MG63 (cell line): ENCODE measurements at regions not wholly inside any gene's neighbourhood (a gene's known extent, or its start where the extent isn't known, plus 50 kb on each side); places are given as distances from the start of the nearest gene placed in this dataset.

Source experiments
- DNase-seq: peaks from one replicate; pipeline ENCODE4 v3.0.0-alpha.2; 2020
- H3K27me3 ChIP-seq: fragments of 250-450 bp; sonication (Bioruptor Pico); 2 replicates; pipeline ENCODE4 v1.5.1; 2020; ENCODE audit warnings: mild to moderate bottlenecking, moderate library complexity
- H3K36me3 ChIP-seq: fragments of 250-450 bp; sonication (Bioruptor Pico); 2 replicates; pipeline ENCODE4 v1.5.1; 2020; ENCODE audit warnings: mild to moderate bottlenecking, moderate library complexity
- H3K4me3 ChIP-seq: fragments of 250-450 bp; sonication (Bioruptor Pico); 2 replicates; pipeline ENCODE4 v1.5.1; 2020; ENCODE audit warnings: mild to moderate bottlenecking, moderate library complexity
- H3K9me3 ChIP-seq: fragments of 250-450 bp; sonication (Bioruptor Pico); 2 replicates; pipeline ENCODE4 v1.5.1; 2020; ENCODE audit warnings: mild to moderate bottlenecking, moderate library complexity

- Histone ChIP-seq H3K27me3 (no peaks in the 10 kb centered on the region), H3K4me3 (no peak overlapping the region), H3K36me3 (no peaks in the 10 kb centered on the region), H3K9me3 (no peaks in the 10 kb centered on the region)
- DNase-seq: no peak
These were observed 99.4 kb upstream of the FRMD6 start for GRCh38 chr14:51552275-51552674.

GRCh38 chr14:51552768-51553404 is 98.8 kb upstream of the FRMD6 start:
- Histone ChIP-seq H3K27me3 (no peaks in the 10 kb centered on the region), H3K9me3 (no peaks in the 10 kb centered on the region), H3K36me3 (no peaks in the 10 kb centered on the region), H3K4me3 (no peak overlapping the region)
- no peak for DNase-seq

- no peak for DNase-seq
- Histone ChIP-seq H3K27me3 (no peaks in the 10 kb centered on the region), H3K9me3 (no peaks in the 10 kb centered on the region), H3K4me3 (no peak overlapping the region), H3K36me3 (no peaks in the 10 kb centered on the region)
These were observed 97.3 kb upstream of the FRMD6 start for GRCh38 chr14:51554339-51554920.

- Histone ChIP-seq H3K9me3 (no peaks in the 10 kb centered on the region), H3K36me3 (no peaks in the 10 kb centered on the region), H3K4me3 (no peak overlapping the region), H3K27me3 (no peaks in the 10 kb centered on the region)
- no peak for DNase-seq
These were observed 96.8 kb upstream of the FRMD6 start for GRCh38 chr14:51554953-51555352.

- DNase-seq: no peak
- no peaks in the 10 kb centered on the region for H3K27me3 ChIP-seq
- H3K36me3 ChIP-seq: no peaks in the 10 kb centered on the region
- no peaks in the 10 kb centered on the region for H3K9me3 ChIP-seq
- no peak overlapping the region for H3K4me3 ChIP-seq
These were observed 90.6 kb upstream of the FRMD6 start for GRCh38 chr14:51561141-51561540.

- Histone ChIP-seq H3K27me3 (no peaks in the 10 kb centered on the region), H3K9me3 (no peaks in the 10 kb centered on the region), H3K36me3 (no peaks in the 10 kb centered on the region), H3K4me3 (no peak overlapping the region)
- no peak for DNase-seq
These were observed 88.9 kb upstream of the FRMD6 start for GRCh38 chr14:51562816-51563215.

GRCh38 chr14:51563560-51563959 is 88.2 kb upstream of the FRMD6 start:
- no peak for DNase-seq
- H3K27me3 ChIP-seq: no peaks in the 10 kb centered on the region
- H3K4me3 ChIP-seq: no peak overlapping the region
- no peaks in the 10 kb centered on the region for H3K9me3 ChIP-seq
- H3K36me3 ChIP-seq: no peaks in the 10 kb centered on the region

GRCh38 chr14:51564460-51564859 is 87.2 kb upstream of the FRMD6 start:
- no peak for DNase-seq
- no peaks in the 10 kb centered on the region for H3K9me3 ChIP-seq
- H3K4me3 ChIP-seq: no peak overlapping the region
- no peaks in the 10 kb centered on the region for H3K36me3 ChIP-seq
- H3K27me3 ChIP-seq: no peaks in the 10 kb centered on the region

- Histone ChIP-seq H3K36me3 (no peaks in the 10 kb centered on the region), H3K4me3 (no peak overlapping the region), H3K9me3 (no peaks in the 10 kb centered on the region), H3K27me3 (no peaks in the 10 kb centered on the region)
- no peak for DNase-seq
These were observed 86.6 kb upstream of the FRMD6 start for GRCh38 chr14:51564986-51565604.

GRCh38 chr14:51566831-51567582 is 84.7 kb upstream of the FRMD6 start:
- Histone ChIP-seq H3K27me3 (no peaks in the 10 kb centered on the region), H3K36me3 (no peaks in the 10 kb centered on the region), H3K4me3 (no peak overlapping the region), H3K9me3 (no peaks in the 10 kb centered on the region)
- DNase-seq: no peak

- Histone ChIP-seq H3K4me3 (no peak overlapping the region), H3K27me3 (no peaks in the 10 kb centered on the region), H3K9me3 (no peaks in the 10 kb centered on the region), H3K36me3 (no peaks in the 10 kb centered on the region)
- no peak for DNase-seq
These were observed 83.3 kb upstream of the FRMD6 start for GRCh38 chr14:51568366-51568765.

- DNase-seq: no peak
- Histone ChIP-seq H3K9me3 (no peaks in the 10 kb centered on the region), H3K27me3 (no peaks in the 10 kb centered on the region), H3K36me3 (no peaks in the 10 kb centered on the region), H3K4me3 (no peak overlapping the region)
These were observed 78.1 kb upstream of the FRMD6 start for GRCh38 chr14:51573607-51574006.

- Histone ChIP-seq H3K9me3 (no peaks in the 10 kb centered on the region), H3K27me3 (no peaks in the 10 kb centered on the region), H3K36me3 (no peaks in the 10 kb centered on the region), H3K4me3 (no peak overlapping the region)
- DNase-seq: no peak
These were observed 77.7 kb upstream of the FRMD6 start for GRCh38 chr14:51574009-51574408.

GRCh38 chr14:51575349-51576116 is 76.2 kb upstream of the FRMD6 start:
- no peak overlapping the region for H3K4me3 ChIP-seq
- no peaks in the 10 kb centered on the region for H3K9me3 ChIP-seq
- no peaks in the 10 kb centered on the region for H3K27me3 ChIP-seq
- DNase-seq: no peak
- H3K36me3 ChIP-seq: no peaks in the 10 kb centered on the region

GRCh38 chr14:51576117-51576430 is 75.6 kb upstream of the FRMD6 start:
- DNase-seq: no peak
- Histone ChIP-seq H3K9me3 (no peaks in the 10 kb centered on the region), H3K27me3 (no peaks in the 10 kb centered on the region), H3K4me3 (no peak overlapping the region), H3K36me3 (no peaks in the 10 kb centered on the region)

- Histone ChIP-seq H3K4me3 (no peak overlapping the region), H3K36me3 (no peaks in the 10 kb centered on the region), H3K9me3 (no peaks in the 10 kb centered on the region), H3K27me3 (no peaks in the 10 kb centered on the region)
- no peak for DNase-seq
These were observed 74.8 kb upstream of the FRMD6 start for GRCh38 chr14:51576879-51577278.

- no peak for DNase-seq
- no peaks in the 10 kb centered on the region for H3K36me3 ChIP-seq
- no peaks in the 10 kb centered on the region for H3K9me3 ChIP-seq
- H3K27me3 ChIP-seq: no peaks in the 10 kb centered on the region
- H3K4me3 ChIP-seq: no peak overlapping the region
These were observed 72.9 kb upstream of the FRMD6 start for GRCh38 chr14:51578853-51579252.
